GM23338 (cell line): ENCODE measurements at regions not wholly inside any gene's neighbourhood (a gene's known extent, or its start where the extent isn't known, plus 50 kb on each side); places are given as distances from the start of the nearest gene placed in this dataset.

Source experiments
- ATAC-seq: fragments of 200-7000 bp; cut with Tn5 transposase; 3 replicates; pipeline ENCODE4 v1.9.1; 2020
- DNase-seq: peaks from one replicate; pipeline ENCODE4 v3.0.0-alpha.2; 2015; ENCODE audit warnings: low spot score
- H2AFZ ChIP-seq: fragments of 200-600 bp; sonication (generic); 2 replicates; pipeline ENCODE4 v1.8.0; 2016; ENCODE audit warnings: antibody characterized with exemption, mild to moderate bottlenecking, moderate library complexity
- H3F3A ChIP-seq: fragments of 200-600 bp; sonication (generic); replicated peaks from 2 replicates; pipeline ENCODE4 v1.8.0; 2017; ENCODE audit warnings: antibody characterized with exemption, mixed run types, low read depth
- H3K27ac ChIP-seq: fragments of 200-600 bp; sonication (generic); 2 replicates; pipeline ENCODE4 v1.6.1; 2016; ENCODE audit warnings: low read depth
- H3K27me3 ChIP-seq: fragments of 200-600 bp; sonication (generic); 2 replicates; pipeline ENCODE4 v1.8.0; 2016; ENCODE audit warnings: mild to moderate bottlenecking, mixed run types, moderate library complexity; ENCODE audit not compliant: insufficient read depth
- H3K36me3 ChIP-seq: fragments of 200-600 bp; sonication (generic); 2 replicates; pipeline ENCODE4 v1.8.0; 2016; ENCODE audit warnings: mild to moderate bottlenecking; ENCODE audit not compliant: insufficient read depth
- H3K4me1 ChIP-seq: fragments of 200-600 bp; sonication (generic); 2 replicates; pipeline ENCODE4 v1.8.0; 2016; ENCODE audit warnings: mild to moderate bottlenecking, moderate library complexity; ENCODE audit not compliant: insufficient read depth
- H3K4me2 ChIP-seq: fragments of 200-600 bp; sonication (generic); 2 replicates; pipeline ENCODE4 v1.7.1; 2017; ENCODE audit warnings: mixed run types
- H3K4me3 ChIP-seq: fragments of 200-600 bp; sonication (generic); 2 replicates; pipeline ENCODE4 v1.6.1; 2016; ENCODE audit warnings: mixed run types
- H3K79me2 ChIP-seq: fragments of 200-600 bp; sonication (generic); replicated peaks from 2 replicates; pipeline ENCODE4 v1.8.0; 2017; ENCODE audit warnings: mild to moderate bottlenecking; ENCODE audit not compliant: insufficient read depth
- H3K9me2 ChIP-seq: fragments of 200-600 bp; sonication (generic); 2 replicates; pipeline ENCODE4 v1.8.0; 2017; ENCODE audit not compliant: insufficient read depth
- H4K20me1 ChIP-seq: fragments of 200-600 bp; sonication (generic); replicated peaks from 2 replicates; pipeline ENCODE4 v1.8.0; 2017; ENCODE audit warnings: mild to moderate bottlenecking; ENCODE audit not compliant: insufficient read depth
- H3K27ac Mint-ChIP-seq: 2 replicates; pipeline ENCODE4 v1.8.0; 2020; ENCODE audit warnings: inconsistent platforms, mild to moderate bottlenecking, moderate library complexity, mixed read lengths
- H3K27me3 Mint-ChIP-seq: 3 replicates; pipeline ENCODE4 v1.8.0; 2022; ENCODE audit warnings: low read depth, mild to moderate bottlenecking, moderate library complexity, mixed read lengths, inconsistent platforms; ENCODE audit not compliant: insufficient read depth, poor library complexity
- H3K36me3 Mint-ChIP-seq: 3 replicates; pipeline ENCODE4 v1.8.0; 2021; ENCODE audit warnings: low read depth, mild to moderate bottlenecking, inconsistent platforms, moderate library complexity, mixed read lengths
- H3K4me1 Mint-ChIP-seq: 3 replicates; pipeline ENCODE4 v1.8.0; 2020; ENCODE audit warnings: mild to moderate bottlenecking, inconsistent platforms, mixed read lengths
- H3K4me3 Mint-ChIP-seq: 3 replicates; pipeline ENCODE4 v1.8.0; 2021; ENCODE audit warnings: moderate library complexity, mild to moderate bottlenecking, inconsistent platforms, mixed read lengths
- H3K9me3 Mint-ChIP-seq: 3 replicates; pipeline ENCODE4 v1.8.0; 2020; ENCODE audit warnings: moderate library complexity, mild to moderate bottlenecking, inconsistent platforms, mixed read lengths
- CREB1 ChIP-seq: fragments of 250-450 bp; sonication (Bioruptor Pico); IDR thresholded peaks from 2 replicates; pipeline ENCODE4 v1.5.0; 2020; ENCODE audit warnings: low read depth, mild to moderate bottlenecking, moderate library complexity
- EZH2phosphoT487 ChIP-seq: fragments of 200-600 bp; sonication (generic); IDR thresholded peaks from one replicate; pipeline ENCODE4 v1.8.1; 2018; ENCODE audit warnings: antibody characterized with exemption; ENCODE audit not compliant: unreplicated experiment
- POLR2AphosphoS5 ChIP-seq: IDR thresholded peaks from 2 replicates; pipeline ENCODE4 v1.6.1; 2016; ENCODE audit warnings: antibody characterized with exemption, low read depth
- STAT1 ChIP-seq: IDR thresholded peaks from one replicate; pipeline ENCODE4 v1.6.1; 2016; ENCODE audit warnings: antibody characterized with exemption; ENCODE audit not compliant: unreplicated experiment
- ZNF331 ChIP-seq: fragments of 250-450 bp; sonication (Bioruptor Pico); IDR thresholded peaks from 2 replicates; pipeline ENCODE4 v1.5.0; 2020; ENCODE audit warnings: low read depth, mild to moderate bottlenecking, moderate library complexity
- ZNF462 ChIP-seq: fragments of 250-450 bp; sonication (Bioruptor Pico); IDR thresholded peaks from 2 replicates; pipeline ENCODE4 v1.5.0; 2020; ENCODE audit warnings: mild to moderate bottlenecking, moderate library complexity
- TF ChIP-seq, protein P1 (sequence below), 2 experiments: fragments of 200-600 bp in 1 of 2; sonication (generic) in 1 of 2; conservative IDR thresholded peaks; 2 replicates each; pipeline versions ENCODE4 v1.5.1 to v1.6.1; 2016 to 2017; ENCODE audit warnings: antibody characterized with exemption in 2 of 2, low read depth in 2 of 2, mild to moderate bottlenecking in 2 of 2, moderate library complexity in 1 of 2
- TF ChIP-seq, protein P2 (sequence below): IDR thresholded peaks from one replicate; pipeline ENCODE4 v1.6.1; 2018; ENCODE audit warnings: antibody characterized with exemption; ENCODE audit not compliant: unreplicated experiment

- no peak for TF ChIP-seq ZNF462 (CRISPR knock-in tag)
- TF ChIP-seq, protein P1, sequence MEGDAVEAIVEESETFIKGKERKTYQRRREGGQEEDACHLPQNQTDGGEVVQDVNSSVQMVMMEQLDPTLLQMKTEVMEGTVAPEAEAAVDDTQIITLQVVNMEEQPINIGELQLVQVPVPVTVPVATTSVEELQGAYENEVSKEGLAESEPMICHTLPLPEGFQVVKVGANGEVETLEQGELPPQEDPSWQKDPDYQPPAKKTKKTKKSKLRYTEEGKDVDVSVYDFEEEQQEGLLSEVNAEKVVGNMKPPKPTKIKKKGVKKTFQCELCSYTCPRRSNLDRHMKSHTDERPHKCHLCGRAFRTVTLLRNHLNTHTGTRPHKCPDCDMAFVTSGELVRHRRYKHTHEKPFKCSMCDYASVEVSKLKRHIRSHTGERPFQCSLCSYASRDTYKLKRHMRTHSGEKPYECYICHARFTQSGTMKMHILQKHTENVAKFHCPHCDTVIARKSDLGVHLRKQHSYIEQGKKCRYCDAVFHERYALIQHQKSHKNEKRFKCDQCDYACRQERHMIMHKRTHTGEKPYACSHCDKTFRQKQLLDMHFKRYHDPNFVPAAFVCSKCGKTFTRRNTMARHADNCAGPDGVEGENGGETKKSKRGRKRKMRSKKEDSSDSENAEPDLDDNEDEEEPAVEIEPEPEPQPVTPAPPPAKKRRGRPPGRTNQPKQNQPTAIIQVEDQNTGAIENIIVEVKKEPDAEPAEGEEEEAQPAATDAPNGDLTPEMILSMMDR (conservative IDR thresholded peaks at IDR 0.05; ENCODE audit: low read depth in 2 of 2), result no peak
These were observed 791.6 kb upstream of the ARRDC4 start (continued) for GRCh38 chr15:97168704-97169475.

GRCh38 chr15:97171556-97171955, 788.9 kb upstream of the ARRDC4 start:
- Histone ChIP-seq H2AFZ (no peak overlapping the region), H3K27me3 (no peaks in the 10 kb centered on the region), H3K27ac (no peak overlapping the region), H3F3A (no peaks in the 10 kb centered on the region), H3K36me3 (no peaks in the 10 kb centered on the region), H3K9me2 (0 out of 2 replicates have a peak, but pooled peaks cover 3% of the 10 kb centered on the region), H3K4me1 (peaks cover 12% of the 10 kb centered on the region; the same call in 1 of the 2 replicates), H3K79me2 (no peaks in the 10 kb centered on the region), H4K20me1 (no peaks in the 10 kb centered on the region), H3K4me3 (no peak overlapping the region), H3K4me2 (no peak overlapping the region)
- DNase-seq (no peak), ATAC-seq (no peak)
- H3K36me3 Mint-ChIP-seq, result no peaks in the 10 kb centered on the region
- peaks cover 19% of the 10 kb centered on the region for H3K4me1 Mint-ChIP-seq
- no peak overlapping the region for H3K27ac Mint-ChIP-seq
- H3K27me3 Mint-ChIP-seq, result peaks cover 4% of the 10 kb centered on the region
- H3K9me3 Mint-ChIP-seq, result no peaks in the 10 kb centered on the region
- no peak overlapping the region for H3K4me3 Mint-ChIP-seq
- no peak for TF ChIP-seq ZNF331
- no peak for TF ChIP-seq STAT1
- no peak for TF ChIP-seq POLR2AphosphoS5
- no peak for TF ChIP-seq CREB1 (CRISPR knock-in tag)
- TF ChIP-seq, protein P2, sequence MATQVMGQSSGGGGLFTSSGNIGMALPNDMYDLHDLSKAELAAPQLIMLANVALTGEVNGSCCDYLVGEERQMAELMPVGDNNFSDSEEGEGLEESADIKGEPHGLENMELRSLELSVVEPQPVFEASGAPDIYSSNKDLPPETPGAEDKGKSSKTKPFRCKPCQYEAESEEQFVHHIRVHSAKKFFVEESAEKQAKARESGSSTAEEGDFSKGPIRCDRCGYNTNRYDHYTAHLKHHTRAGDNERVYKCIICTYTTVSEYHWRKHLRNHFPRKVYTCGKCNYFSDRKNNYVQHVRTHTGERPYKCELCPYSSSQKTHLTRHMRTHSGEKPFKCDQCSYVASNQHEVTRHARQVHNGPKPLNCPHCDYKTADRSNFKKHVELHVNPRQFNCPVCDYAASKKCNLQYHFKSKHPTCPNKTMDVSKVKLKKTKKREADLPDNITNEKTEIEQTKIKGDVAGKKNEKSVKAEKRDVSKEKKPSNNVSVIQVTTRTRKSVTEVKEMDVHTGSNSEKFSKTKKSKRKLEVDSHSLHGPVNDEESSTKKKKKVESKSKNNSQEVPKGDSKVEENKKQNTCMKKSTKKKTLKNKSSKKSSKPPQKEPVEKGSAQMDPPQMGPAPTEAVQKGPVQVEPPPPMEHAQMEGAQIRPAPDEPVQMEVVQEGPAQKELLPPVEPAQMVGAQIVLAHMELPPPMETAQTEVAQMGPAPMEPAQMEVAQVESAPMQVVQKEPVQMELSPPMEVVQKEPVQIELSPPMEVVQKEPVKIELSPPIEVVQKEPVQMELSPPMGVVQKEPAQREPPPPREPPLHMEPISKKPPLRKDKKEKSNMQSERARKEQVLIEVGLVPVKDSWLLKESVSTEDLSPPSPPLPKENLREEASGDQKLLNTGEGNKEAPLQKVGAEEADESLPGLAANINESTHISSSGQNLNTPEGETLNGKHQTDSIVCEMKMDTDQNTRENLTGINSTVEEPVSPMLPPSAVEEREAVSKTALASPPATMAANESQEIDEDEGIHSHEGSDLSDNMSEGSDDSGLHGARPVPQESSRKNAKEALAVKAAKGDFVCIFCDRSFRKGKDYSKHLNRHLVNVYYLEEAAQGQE, result no peak
- TF ChIP-seq EZH2phosphoT487, result no peak
